Fibroblast of lung (primary cell): ENCODE measurements at regions not wholly inside any gene's neighbourhood (a gene's known extent, or its start where the extent isn't known, plus 50 kb on each side); places are given as distances from the start of the nearest gene placed in this dataset.

ENCODE experiments used
- DNase-seq, 2 donors: peaks; one replicate each; pipeline versions ENCODE4 v3.0.0 to v3.0.0-alpha.2; 2010; ENCODE audit warnings: low read depth in 2 of 2
- H2AFZ ChIP-seq: 2 replicates; pipeline ENCODE4 v1.5.1; 2012; ENCODE audit warnings: low read length, control low read depth, inconsistent platforms
- H3K27ac ChIP-seq: 2 replicates; pipeline ENCODE4 v1.5.1; 2011; ENCODE audit warnings: low read length, control low read depth; ENCODE audit not compliant: insufficient read depth
- H3K27me3 ChIP-seq: 2 replicates; pipeline ENCODE4 v1.5.1; 2011; ENCODE audit warnings: mild to moderate bottlenecking, low read length; ENCODE audit not compliant: control insufficient read depth, insufficient read depth
- H3K36me3 ChIP-seq: 2 replicates; pipeline ENCODE4 v1.5.1; 2011; ENCODE audit warnings: low read length; ENCODE audit not compliant: control insufficient read depth, insufficient read depth
- H3K4me1 ChIP-seq: 2 replicates; pipeline ENCODE4 v1.5.1; 2011; ENCODE audit warnings: low read length; ENCODE audit not compliant: control insufficient read depth, insufficient read depth; ENCODE audit errors: extremely low read depth
- H3K4me2 ChIP-seq: 2 replicates; pipeline ENCODE4 v1.5.1; 2011; ENCODE audit warnings: low read length, control low read depth; ENCODE audit not compliant: insufficient read depth; ENCODE audit errors: extremely low read depth
- H3K4me3 ChIP-seq, 4 experiments: fragments of 200-600 bp in 1 of 4; sonication (generic) in 1 of 4; replicated peaks in 1 of 4; 2 replicates each; pipeline ENCODE4 v1.5.1; 2011 to 2016; ENCODE audit warnings: low read length in 4 of 4, low read depth in 3 of 4, mild to moderate bottlenecking in 3 of 4, control low read depth in 2 of 4, inconsistent platforms in 1 of 4, mixed read lengths in 1 of 4; ENCODE audit not compliant: insufficient read depth in 1 of 4; ENCODE audit errors: control extremely low read depth in 1 of 4
- H3K79me2 ChIP-seq: 2 replicates; pipeline ENCODE4 v1.5.1; 2012; ENCODE audit warnings: mild to moderate bottlenecking, low read length, inconsistent platforms; ENCODE audit not compliant: control insufficient read depth, insufficient read depth
- H3K9ac ChIP-seq: 2 replicates; pipeline ENCODE4 v1.5.1; 2011; ENCODE audit warnings: mild to moderate bottlenecking, low read length, control low read depth; ENCODE audit not compliant: insufficient read depth
- H3K9me3 ChIP-seq: 2 replicates; pipeline ENCODE4 v1.5.1; 2012; ENCODE audit warnings: low read depth, low read length; ENCODE audit not compliant: control insufficient read depth, insufficient read depth
- H4K20me1 ChIP-seq: 2 replicates; pipeline ENCODE4 v1.5.1; 2011; ENCODE audit warnings: low read length; ENCODE audit not compliant: control insufficient read depth, insufficient read depth; ENCODE audit errors: extremely low read depth
- CTCF ChIP-seq, 2 donors: IDR thresholded peaks in 1 of 2; conservative IDR thresholded peaks in 1 of 2; 1 replicate in 1 of 2; 2 replicates in 1 of 2; pipeline ENCODE4 v1.5.1; 2011 to 2012; ENCODE audit warnings: low read length in 2 of 2, control low read depth in 1 of 2, inconsistent platforms in 1 of 2, low read depth in 1 of 2, mild to moderate bottlenecking in 1 of 2
- EZH2 ChIP-seq: IDR thresholded peaks from 2 replicates; pipeline ENCODE4 v1.5.1; 2012; ENCODE audit warnings: low read length, control low read depth, mild to moderate bottlenecking; ENCODE audit errors: missing control alignments

DNA sequence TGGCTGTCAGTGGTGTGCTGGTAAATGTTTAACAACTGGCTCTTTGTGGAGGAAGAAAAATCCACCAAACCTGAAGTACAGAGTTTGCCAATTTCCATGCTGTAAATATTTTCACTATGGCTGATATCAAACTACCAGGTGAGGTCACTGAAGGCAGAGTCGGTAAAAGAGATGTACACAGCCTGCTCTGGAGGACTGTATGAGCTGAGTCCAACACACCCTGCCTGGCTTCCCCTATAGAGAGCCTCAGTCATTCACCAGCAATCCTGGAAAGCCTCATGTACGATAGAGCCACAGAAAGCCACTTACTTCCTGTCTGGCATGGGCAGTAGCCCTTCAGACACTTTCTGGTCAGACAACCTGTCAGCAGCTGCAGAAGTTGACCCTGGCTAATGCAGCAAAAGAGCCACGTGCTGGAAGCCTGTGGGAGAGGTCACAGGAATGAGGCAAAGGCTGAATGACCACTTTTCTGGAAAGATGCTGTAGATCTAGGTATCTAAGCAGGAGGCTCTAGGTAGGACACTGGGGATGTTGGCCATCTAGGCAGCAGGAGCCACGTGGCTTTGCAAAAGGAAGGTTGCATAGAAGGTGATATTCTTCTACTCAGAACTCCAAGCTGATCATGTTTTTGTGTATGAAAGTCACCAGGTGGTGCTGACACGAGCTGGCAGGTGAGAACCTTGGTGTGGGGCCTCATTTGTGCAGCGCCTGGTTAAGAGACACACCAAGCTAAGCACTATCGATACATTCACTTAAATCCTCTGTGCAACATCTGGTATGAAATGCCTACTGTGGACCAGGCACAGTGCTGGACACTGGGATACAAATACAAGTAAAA lies 553.9 kb downstream of the VRK1 start:
- no peak overlapping the region for H3K4me3 ChIP-seq
- no peak for DNase-seq
- no peaks in the 10 kb centered on the region for H3K27me3 ChIP-seq
- no peak overlapping the region for H3K27ac ChIP-seq
- no peaks in the 10 kb centered on the region for H3K36me3 ChIP-seq
- H3K9me3 ChIP-seq: no peaks in the 10 kb centered on the region
- no peak for TF ChIP-seq CTCF (conservative IDR thresholded peaks at IDR 0.05 in 1 of 2, IDR thresholded peaks at IDR 0.05 in 1 of 2; ENCODE audit: low read depth in 1 of 2, low read length in 2 of 2)
- TF ChIP-seq EZH2: no peak
- no peaks in the 10 kb centered on the region for H3K79me2 ChIP-seq
- H4K20me1 ChIP-seq: no peaks in the 10 kb centered on the region
- no peak overlapping the region for H3K9ac ChIP-seq
- H3K4me1 ChIP-seq: no peaks in the 10 kb centered on the region
- no peak overlapping the region for H3K4me2 ChIP-seq
- H2AFZ ChIP-seq: no peak overlapping the region

- Histone ChIP-seq H2AFZ (no peak overlapping the region), H3K4me3 (no peak overlapping the region), H4K20me1 (no peaks in the 10 kb centered on the region), H3K9ac (no peak overlapping the region), H3K36me3 (no peaks in the 10 kb centered on the region), H3K4me2 (no peak overlapping the region), H3K9me3 (no peaks in the 10 kb centered on the region), H3K4me1 (no peaks in the 10 kb centered on the region), H3K27ac (no peak overlapping the region), H3K79me2 (no peaks in the 10 kb centered on the region), H3K27me3 (no peaks in the 10 kb centered on the region)
- no peak for DNase-seq
- TF ChIP-seq EZH2: no peak
- TF ChIP-seq CTCF (conservative IDR thresholded peaks at IDR 0.05 in 1 of 2, IDR thresholded peaks at IDR 0.05 in 1 of 2; ENCODE audit: low read depth in 1 of 2, low read length in 2 of 2): no peak
Observed at GRCh38 chr14:97353102-97353501, 555.9 kb downstream of the VRK1 start.

DNA sequence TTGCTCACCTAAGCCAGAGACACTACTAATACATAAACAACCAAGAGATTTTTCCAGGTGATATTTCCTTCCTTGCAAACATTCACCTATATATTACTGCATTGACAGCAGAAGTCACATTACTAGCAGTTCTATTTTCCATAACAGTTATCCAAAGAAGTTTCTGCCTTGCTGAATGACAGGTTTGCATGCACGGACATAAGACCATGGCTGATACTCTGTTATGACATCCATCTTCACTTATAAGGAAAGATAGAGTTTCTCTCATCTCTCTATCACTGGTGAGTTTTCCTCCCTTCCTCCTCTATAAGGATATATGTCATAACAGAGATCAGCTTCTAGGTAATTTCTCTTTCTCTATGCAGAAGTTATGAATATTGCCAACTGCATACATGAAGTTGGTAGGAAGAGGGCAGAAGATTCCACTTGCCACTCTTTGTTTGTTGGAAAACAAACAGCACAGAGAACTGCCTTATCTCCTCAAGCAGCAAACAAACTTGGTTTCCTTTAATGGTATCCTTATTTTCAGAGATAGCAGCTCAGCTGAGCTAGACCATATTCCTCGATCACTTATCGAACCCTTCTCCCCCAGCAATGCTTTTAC lies 557.0 kb downstream of the VRK1 start:
- Histone ChIP-seq H4K20me1 (no peaks in the 10 kb centered on the region), H3K9me3 (no peaks in the 10 kb centered on the region), H3K4me3 (no peak overlapping the region), H3K4me1 (no peaks in the 10 kb centered on the region), H3K4me2 (no peak overlapping the region), H3K79me2 (no peaks in the 10 kb centered on the region), H3K27ac (no peak overlapping the region), H2AFZ (no peak overlapping the region), H3K27me3 (no peaks in the 10 kb centered on the region), H3K9ac (no peak overlapping the region), H3K36me3 (no peaks in the 10 kb centered on the region)
- no peak for DNase-seq
- TF ChIP-seq CTCF (conservative IDR thresholded peaks at IDR 0.05 in 1 of 2, IDR thresholded peaks at IDR 0.05 in 1 of 2; ENCODE audit: low read depth in 1 of 2, low read length in 2 of 2) (no peak), EZH2 (no peak)
